NCI-H510A treated with DMSO at 0.1 percent for 48 hours (cell line): ENCODE measurements at regions not wholly inside any gene's neighbourhood (a gene's known extent, or its start where the extent isn't known, plus 50 kb on each side); places are given as distances from the start of the nearest gene placed in this dataset.
"Not testable (repeated sequence)": the region's sequence is repeated elsewhere in the genome, so short reads cannot be mapped to it uniquely, and the experiment has no call there.

Experiments used
- DNase-seq: peaks from one replicate; lab custom pipeline; 2025; lab: John Stamatoyannopoulos, UW

DNA sequence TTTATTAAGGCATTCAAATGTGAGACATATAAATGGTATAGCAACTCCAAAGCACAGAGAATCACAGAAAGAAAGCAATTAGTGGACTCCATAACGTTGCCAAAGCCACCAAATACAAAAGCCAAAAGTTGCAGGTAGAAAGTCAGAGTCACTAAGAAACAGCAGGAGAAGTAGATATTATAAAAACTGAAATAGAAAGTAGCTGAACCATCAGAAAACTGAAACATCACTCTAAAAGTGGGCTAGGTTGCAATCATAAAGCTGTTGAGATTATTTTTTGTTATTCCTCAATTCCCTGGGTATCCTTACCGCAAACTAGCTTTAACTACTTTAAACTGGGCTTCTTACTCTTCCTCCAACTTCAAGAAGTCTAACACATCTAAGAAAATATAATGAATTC lies 108.1 kb upstream of the ARRDC3 start:
- no peak for DNase-seq

DNA sequence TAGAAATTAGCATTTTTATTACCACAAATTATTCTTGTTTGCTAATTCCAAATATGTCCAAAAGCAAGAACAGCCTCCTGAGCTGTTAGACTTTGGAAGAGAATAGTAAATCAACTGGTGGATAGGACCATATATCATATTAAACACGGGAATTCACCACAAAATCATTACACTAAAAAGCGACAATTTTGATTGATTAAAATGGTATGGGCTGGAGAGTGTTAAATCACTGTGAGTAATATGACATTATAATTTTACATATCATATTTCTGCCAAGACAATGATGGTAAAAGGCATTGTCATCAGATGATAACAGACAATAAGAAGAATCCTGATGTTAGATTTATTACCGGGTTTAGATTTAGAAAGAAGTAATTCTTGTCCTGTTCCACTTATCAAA lies 107.2 kb upstream of the ARRDC3 start:
- no peak for DNase-seq

DNA sequence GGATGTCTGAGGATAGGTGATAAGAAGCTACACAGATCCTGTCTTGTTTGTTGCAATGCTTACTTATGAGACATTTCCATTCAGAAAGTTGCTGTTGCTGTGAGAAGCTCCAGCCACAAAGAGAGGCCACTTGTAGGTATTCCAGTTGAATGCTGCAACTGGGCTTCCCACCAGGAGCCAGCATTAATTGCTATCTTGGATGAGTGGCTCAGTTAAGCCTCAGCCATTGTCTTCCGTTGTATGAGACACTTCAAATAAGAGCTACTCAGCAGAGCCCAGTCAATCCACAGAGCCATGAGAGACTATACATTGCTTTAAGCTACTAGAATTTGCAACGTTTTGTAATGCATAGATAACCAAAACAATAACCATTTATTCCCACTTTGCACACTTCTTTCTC lies 104.3 kb upstream of the ARRDC3 start:
- no peak for DNase-seq

DNA sequence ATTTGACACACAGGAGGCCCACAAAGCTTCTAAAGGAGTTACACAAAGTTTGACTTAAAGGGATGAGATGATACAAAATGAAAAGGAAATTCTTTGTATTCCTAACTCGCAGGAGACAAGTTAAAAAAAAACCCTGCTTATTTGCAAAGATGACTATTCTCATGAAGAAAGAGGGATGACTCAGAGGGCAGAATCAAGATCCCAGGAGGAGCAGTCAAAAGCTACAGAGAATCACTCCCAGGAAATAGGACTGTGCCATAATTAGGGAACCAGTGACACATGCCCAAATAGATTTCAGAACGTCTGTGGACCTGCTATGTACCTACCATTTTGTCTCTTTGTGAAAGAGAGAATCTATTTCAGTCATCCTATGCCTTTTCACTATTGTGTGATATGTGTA lies 103.5 kb upstream of the ARRDC3 start:
- DNase-seq = no peak

DNA sequence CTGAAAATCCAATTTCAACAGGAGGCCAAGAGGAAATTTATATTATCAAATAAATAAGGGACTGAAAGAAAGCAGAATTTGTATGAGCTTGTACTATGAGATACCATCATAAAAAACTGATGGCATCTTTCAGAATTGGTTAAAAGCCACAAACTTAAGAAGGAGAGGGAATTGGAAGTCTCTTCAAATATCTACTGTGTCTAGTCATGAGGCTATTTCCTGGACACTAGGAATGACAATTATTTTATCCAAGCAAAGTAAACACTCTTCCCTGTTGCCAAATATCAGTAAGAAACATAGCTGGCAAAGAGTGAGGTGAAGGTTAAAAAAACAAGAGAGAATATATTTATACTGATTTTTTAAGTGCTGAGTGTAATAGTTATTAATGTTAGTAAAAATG lies 101.5 kb upstream of the ARRDC3 start:
- DNase-seq = no peak

DNA sequence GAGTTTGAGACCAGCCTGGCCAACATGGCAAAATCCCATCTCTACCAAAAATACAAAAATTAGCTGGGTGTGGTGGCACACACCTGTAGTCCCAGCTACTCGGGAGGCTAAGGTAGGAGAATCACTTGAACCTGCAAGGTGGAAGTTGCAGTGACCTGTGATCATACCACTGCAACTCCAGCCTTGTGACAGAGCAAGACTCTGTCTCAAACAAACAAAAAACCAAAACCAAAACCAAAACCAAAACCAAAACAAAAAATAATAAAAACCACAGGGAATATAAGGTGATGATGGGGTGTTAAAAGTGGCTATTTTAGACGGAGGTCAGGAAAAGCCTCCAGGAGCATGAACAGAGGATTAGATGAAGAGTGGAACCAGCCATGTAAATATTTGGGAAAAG lies 96.3 kb upstream of the ARRDC3 start:
- DNase-seq = not testable (repeated sequence)

DNA sequence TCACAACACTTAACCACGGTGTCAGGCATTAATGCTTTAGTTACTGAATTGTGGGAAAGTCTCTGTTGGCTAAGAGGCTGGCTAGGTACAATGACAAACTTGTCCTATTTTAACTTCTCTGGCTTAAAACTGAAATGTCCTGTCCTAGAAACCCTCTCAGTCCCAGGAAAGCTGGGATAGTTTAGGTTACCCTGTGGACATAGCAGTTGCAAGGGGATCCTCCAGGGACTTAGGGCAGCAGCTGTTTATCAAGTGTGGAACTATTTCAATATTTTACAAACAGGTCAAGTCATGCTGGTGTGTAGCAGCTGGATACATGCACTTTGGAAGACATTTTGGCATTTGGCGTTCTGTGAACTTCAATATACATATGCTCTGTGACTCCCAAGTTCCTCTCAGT lies 95.0 kb upstream of the ARRDC3 start:
- DNase-seq = no peak

DNA sequence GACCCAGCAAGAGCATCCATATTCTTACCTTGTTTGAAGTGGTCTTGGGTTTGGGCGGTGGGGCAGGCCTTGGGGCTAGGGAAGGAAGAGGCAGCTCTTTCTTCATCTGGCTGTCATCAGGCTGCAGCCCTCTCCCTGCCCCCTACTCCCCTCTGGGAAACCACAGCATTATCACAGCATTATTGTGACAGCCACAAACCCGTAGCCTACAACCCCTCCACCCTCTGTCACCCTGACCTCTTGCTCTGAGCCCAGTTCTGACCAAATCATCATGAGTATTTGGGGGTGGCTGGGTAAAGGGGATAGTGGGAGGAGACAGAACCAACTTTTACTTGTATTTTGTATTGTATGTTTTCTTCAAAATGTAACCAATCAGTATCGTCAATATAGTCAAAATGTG lies 94.3 kb upstream of the ARRDC3 start:
- DNase-seq = no peak

DNA sequence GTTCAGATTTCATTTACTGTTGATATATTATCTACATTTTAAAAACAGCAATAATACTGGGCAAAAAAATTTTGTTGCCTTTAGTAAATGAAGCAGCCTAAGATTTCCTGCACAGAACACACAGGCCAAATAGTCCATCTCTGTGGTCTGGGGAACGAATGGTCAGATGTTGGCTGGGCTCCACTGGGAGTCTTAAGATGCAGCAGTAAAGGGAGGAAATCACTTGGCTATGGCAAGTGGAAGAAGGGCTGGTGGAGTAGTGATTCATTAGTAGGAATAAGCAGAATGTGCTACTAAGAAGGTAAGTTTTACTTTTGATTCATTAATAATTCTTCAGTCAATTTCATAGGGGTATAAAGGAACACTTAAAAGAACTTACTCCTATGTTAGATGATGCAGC lies 91.1 kb upstream of the ARRDC3 start:
- DNase-seq = no peak

DNA sequence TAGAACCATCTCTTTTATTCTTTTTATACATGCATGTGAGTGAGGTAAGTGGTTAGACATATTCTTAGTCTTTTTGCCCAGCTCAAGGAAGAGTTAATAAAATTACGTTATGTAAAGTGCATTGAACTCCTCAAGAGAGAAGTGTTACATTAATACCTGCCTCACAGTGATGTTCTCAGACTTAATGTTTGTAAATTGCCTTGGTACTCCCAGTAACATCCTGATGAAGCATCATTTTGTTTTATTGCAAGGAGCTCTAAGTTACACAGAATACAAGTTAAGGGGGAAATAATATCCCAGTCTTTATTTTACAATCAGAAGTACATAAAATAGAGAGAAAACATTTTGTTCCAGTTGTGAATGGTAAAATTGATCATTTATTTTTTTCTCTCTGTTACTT lies 89.5 kb upstream of the ARRDC3 start:
- no peak for DNase-seq

DNA sequence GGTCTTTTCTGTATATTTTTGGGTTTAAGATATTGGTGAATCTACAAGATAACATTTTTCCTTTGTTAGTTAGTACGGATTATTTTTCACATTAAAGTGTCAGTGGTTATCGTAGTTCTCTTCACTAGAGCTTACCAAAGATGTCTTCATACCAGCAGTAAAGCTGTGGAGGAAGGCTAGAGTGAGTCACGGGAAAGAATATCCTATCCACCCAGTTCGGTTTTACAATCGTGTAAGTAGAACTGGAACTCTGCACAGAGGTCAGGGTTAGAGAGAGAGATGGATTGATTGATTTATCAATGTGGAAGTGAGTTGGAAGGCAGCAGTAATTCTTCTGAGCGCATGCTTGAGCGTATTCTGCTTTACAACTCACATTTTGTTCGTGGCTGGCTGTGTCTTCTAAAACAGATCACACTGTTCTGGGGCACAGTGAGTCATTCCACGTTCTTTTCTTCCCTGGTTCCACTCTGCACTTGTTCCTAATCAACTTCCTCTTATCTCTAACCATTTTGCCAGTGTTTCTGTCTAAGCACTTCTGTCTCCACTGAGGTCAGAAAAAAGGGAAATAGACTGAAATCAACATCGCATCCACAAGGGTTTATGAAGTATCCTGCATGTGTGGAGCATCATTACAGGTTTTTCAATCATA lies 86.5 kb upstream of the ARRDC3 start:
- no peak for DNase-seq

DNA sequence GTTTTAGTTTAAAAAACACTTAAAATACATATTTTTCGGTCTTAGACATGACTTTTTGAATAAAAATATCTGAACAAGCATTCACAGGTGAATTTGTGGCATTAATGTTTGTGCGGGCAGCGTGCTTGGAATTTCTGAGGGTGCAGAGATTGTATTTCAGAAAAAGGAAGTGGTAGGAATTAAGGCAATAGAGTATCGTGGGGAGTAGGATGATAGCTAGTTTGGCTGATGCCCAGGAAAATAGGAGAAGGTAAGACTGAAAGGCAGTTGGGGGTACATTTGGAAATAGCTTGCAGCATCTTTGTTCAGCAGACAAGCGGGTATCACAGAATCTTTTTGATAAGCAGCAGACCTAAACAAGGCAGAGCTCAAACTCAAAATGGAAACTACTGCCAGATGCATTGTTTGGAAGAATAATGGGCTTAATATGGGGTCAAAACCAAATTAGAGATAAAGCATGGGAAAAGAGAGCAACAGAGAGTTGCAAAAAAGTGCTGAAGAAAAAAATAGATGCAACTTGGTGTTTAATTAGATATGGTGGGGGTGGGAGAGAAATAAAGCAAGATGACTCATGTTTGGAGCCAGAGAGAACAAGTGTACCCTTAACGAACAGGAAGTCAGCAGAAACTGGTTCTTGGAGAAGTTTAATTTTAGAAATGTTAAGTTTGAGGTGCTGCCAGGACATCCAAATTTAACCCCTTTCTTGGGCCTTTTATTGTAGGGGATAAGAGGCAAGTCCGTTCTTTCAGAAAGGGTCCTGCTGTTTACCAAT lies 85.7 kb upstream of the ARRDC3 start:
- DNase-seq = no peak

DNA sequence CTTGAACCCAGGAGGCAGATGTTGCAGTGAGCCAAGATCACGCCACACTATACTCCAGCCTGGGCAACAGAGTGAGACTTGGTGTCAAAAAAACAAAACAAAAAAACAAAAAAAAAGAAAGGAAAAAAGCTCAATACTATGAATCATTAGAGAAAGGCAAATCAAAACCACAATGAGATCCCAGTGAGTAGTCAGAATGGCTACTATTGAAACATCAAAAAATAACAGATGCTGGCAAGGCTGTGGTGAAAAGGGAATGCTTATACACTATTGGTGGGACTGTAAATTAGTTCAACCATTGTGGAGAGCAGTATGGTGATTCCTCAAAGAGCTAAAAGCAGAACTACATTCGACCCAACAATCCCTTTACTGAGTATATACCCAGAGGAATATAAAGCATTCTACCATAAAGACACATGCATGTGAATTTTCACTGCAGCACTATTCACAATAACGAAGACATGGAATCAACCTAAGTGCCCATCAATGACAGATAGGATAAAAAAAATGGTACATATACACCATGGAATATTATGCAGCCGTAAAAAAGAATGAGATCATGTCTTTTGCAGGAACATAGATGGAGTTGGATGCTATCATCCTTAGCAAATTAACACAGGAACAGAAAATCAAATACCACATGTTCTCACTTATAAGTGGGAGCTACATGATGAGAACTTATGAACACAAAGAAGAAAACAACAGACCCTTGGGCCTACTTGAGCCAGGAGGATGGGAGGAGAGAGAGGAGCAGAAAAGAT lies 81.9 kb upstream of the ARRDC3 start:
- DNase-seq = no peak

DNA sequence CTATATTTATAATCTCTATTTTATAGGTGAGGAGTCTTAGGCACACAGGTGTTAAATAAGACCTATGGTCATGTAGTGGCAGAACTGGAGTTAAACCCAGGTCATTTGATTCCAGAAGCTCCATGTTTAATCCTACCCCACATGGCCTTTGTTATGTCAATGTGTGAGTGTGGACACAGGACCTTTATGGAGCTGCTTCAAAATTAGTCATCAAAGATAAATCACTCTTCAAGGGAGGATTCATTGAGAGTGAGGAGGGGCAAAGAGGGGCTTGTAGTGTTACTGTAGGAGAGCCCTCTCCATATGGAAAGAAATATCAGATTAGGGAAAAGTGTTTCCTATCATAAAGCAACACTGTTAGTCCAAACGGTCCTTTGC lies 74.6 kb upstream of the ARRDC3 start:
- DNase-seq = no peak

DNA sequence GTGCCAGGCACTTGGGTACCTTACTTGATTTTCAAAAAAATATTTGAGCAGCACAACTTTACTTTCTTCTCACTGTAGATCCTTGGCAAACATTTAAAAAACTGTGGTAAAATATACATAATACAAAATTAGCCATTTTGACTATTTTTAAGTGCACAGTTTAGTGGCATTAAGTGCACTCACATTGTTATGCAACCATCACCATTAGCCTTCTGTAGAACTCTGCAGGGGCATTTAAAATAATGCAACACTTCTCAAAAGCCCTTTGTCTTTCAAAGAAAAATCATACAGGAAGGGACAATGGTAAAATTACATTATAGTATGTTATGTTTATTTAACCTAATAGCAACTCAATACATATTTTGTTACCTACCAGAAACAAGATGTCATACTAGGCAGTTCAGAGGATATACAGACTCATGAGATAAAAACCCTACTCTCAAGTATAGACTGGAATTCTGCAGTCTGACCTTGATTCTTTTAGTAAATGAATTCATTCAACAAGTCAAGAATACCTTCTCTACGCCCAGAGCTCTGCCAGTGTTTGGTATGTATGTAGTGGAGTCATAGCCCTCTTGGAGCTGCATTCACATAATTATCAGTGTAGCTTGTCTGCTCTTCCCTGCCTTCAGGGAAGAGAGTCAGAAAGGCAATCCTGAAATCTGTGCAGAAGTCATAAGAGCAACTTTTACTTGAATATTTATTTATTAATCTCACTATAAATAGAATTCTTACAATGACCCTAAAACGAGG lies 74.0 kb upstream of the ARRDC3 start:
- DNase-seq = no peak

DNA sequence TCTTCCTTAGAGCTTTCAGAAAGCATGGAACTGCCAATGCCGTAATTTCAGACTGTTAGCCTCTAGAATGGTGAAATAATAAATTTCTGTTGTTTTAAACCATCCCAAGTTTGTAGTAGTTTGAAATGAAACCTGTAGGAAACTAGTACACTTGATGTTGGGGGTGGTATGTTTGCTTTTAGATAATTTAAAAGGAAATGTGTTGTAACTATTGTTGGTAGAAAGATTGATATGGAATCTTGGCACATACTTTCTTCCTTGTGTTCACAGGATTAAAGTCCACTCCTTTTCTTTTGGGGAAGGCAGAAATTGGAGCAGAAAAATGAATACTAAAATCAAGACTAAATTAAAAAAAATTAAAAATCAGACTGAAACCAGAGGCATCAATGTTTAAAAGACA lies 66.0 kb upstream of the ARRDC3 start:
- DNase-seq = no peak

DNA sequence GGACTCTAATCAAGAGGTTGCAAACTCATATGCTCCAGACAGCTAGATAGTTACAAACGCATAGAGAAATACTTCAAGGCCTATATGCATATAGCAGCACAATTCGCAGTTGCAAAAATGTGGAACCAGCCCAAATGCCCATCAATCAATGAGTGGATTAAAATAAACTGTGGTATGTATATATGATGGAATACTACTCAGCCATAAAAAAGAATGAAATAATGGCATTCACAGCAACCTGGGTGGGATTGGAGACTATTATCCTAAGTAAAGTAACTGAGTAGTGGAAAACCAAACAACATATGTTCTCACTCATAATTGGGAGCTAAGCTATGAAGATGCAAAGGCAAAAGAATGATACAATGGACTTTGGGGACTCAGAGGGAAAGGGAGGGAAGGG lies 65.0 kb upstream of the ARRDC3 start:
- not testable (repeated sequence) for DNase-seq

DNA sequence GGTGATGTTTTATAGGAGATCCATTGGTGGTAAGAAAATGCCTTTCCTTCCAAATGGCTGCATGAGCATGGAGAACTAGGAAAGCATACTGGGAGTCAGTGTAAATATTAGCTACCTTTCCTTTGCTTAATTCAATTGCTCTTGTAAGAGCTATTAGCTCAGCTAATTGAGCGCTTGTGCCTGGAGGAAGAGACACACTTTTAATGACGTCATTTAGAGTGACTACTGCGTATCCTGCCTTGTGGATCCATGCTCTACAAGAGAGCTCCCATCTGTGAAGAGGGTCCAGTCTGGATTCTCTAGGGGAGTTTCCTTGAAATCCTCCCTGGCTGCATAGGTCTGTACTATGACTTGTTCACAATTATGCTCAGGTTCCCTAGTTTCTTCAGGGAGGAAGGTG lies 63.8 kb upstream of the ARRDC3 start:
- not testable (repeated sequence) for DNase-seq

DNA sequence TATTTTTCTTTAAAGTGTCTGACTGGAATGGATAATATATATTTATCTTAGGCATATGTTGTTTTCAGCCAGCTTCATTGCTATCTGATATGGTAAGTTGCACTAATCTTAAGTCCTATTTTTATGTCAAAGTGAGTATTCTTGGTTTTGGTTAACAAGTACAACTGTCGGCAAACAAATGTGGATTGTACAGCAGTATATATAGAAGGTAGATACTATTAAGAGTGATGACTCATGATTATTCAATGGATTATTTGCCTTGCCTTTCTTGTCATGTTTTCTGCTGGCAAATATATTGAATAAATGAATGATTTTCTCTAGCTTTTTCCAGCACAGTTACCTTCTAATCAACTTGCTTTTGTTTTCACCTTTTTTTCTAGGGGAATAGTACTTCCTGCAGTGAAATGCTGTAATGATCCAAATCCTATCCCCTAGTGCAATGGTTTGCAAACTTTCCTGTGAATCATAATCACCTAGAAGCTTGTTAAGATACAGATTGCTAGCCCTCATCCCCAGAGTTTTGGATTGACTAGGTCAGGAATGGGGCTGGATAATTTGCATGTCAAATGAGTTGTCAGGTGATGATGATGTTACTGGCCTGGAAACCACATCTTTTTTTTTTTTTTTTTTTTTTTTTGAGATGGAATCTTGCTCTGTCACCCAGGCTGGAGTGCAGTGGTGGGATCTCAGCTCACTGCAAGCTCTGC lies 60.8 kb upstream of the ARRDC3 start:
- no peak for DNase-seq

DNA sequence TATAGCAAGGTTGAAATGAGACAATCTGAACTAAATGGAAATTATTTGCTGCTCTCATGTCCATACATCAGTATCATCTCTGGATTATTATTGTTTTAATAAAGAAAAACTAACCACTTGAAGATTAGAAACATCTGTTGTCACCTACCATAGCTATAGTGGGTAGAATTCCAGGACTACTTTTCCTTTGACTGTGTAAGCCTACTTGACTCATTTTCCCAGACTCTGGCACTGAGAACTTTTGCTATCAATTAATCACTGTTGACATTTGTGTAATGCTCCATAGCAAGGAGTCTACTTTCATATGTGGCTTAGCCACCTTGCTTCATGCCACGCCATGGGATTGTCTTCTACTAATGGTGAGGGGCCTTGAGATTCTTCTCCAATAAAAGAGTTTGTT lies 59.9 kb upstream of the ARRDC3 start:
- no peak for DNase-seq

DNA sequence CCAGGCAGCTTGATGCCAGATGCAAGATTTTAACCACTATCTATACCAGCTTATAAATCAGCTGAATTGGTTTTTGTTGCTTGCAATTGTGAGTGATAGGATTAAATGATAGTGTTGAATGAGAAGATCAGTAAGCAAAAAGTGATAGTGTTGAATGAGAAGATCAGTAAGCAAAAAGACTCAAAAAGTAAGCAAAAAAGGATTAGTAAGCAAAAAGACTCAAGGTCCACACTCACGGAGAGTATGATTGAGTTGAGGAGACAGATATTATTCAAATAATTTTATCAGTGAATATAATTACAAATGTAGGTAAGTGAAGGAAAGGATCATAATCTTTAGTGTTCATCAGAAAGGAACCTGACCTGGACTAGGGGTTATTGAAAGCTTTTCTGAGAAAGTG lies 58.0 kb upstream of the ARRDC3 start:
- DNase-seq = no peak

DNA sequence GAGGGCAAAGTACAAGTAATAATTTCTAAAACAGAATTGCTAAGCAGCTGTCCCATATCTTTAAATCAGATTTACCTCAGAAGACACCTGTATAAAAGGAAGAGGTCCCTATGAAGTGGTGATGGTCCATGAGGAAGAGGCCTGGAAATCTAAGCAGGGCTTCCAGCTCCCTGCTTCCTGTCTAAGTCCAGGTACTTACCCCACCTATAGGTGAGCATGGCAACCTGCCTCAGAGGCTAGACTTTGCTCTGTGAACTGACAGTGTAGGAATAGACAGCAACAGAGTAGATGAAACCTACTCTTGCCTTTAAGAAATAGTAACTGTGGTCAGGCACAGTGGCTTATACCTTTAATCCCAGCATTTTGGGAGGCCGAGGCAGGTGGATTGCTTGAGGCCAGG lies 55.8 kb upstream of the ARRDC3 start:
- DNase-seq = no peak
